GM12878 (cell line): ENCODE measurements at regions not wholly inside any gene's neighbourhood (a gene's known extent, or its start where the extent isn't known, plus 50 kb on each side); places are given as distances from the start of the nearest gene placed in this dataset.

Source experiments
- ATAC-seq: fragments of 200-7000 bp; cut with Tn5 transposase; 3 replicates; pipeline ENCODE4 v1.9.1; 2020; ENCODE audit warnings: mild to moderate bottlenecking, moderate library complexity
- BruUV-seq: library from RNA; stranded (reverse); fragments of 400-500 nt; replicated peaks from 2 replicates; lab custom pipeline; 2021; lab: Mats Ljungman, UMichigan
- CTCF ChIA-PET: fragments of 300-600 bp; sonication (Branson Sonifier 250); formaldehyde crosslinking; extraction: SDS; loops from one replicate; lab custom pipeline; 2021; ENCODE audit warnings: inconsistent platforms; lab: Yijun Ruan, JAX
- POLR2A ChIA-PET: fragments of 350-600 bp; formaldehyde crosslinking; extraction: SDS; loops from one replicate; lab custom pipeline; 2021; ENCODE audit warnings: inconsistent platforms; lab: Charles Lee
- RAD21 ChIA-PET: fragments of 300-600 bp; sonication (Branson Sonifier 250); formaldehyde crosslinking; loops from one replicate; lab custom pipeline; 2023; ENCODE audit warnings: antibody characterized with exemption; ENCODE audit not compliant: unreplicated experiment; lab: Charles Lee
- SMC1A ChIA-PET: fragments of 300-600 bp; sonication (Branson Sonifier 250); formaldehyde crosslinking; loops from one replicate; lab custom pipeline; 2023; ENCODE audit not compliant: unreplicated experiment, uncharacterized antibody; lab: Charles Lee
- DNase-seq: peaks from one replicate; pipeline ENCODE4 v3.0.0-alpha.2; 2011; ENCODE audit warnings: low read depth, low spot score
- FAIRE-seq: peaks from 3 replicates; lab custom pipeline; 2011; peaks lifted over from hg19 to GRCh38; lab: Jason Lieb, UNC
- H2AFZ ChIP-seq: 2 replicates; pipeline ENCODE4 v1.6.0; 2011; ENCODE audit warnings: low read depth, low read length, control low read depth; ENCODE audit not compliant: control insufficient read depth
- H3K27ac ChIP-seq: 2 replicates; pipeline ENCODE4 v1.5.1; 2011; ENCODE audit warnings: control low read depth; ENCODE audit not compliant: control insufficient read depth, insufficient read depth
- H3K27me3 ChIP-seq, 2 experiments: replicated peaks in 1 of 2; 2 replicates each; pipeline versions ENCODE4 v1.6.0 to v1.6.1; 2011; ENCODE audit warnings: low read length in 1 of 2; ENCODE audit not compliant: control insufficient read depth in 2 of 2, insufficient read depth in 2 of 2
- H3K36me3 ChIP-seq, 2 experiments: 2 replicates each; pipeline ENCODE4 v1.5.1; 2011; ENCODE audit warnings: low read length in 1 of 2; ENCODE audit not compliant: control insufficient read depth in 2 of 2, insufficient read depth in 2 of 2
- H3K4me1 ChIP-seq: 2 replicates; pipeline ENCODE4 v1.6.1; 2011; ENCODE audit warnings: mild to moderate bottlenecking, low read length, moderate library complexity, mixed read lengths; ENCODE audit not compliant: control insufficient read depth, insufficient read depth
- H3K4me2 ChIP-seq: 2 replicates; pipeline ENCODE4 v1.6.0; 2011; ENCODE audit warnings: control low read depth; ENCODE audit not compliant: control insufficient read depth, insufficient read depth
- H3K4me3 ChIP-seq: fragments of 200-600 bp; sonication (generic); 2 replicates; pipeline ENCODE4 v1.5.1; 2016
- H3K79me2 ChIP-seq: 2 replicates; pipeline ENCODE4 v1.6.0; 2011; ENCODE audit warnings: low read length; ENCODE audit not compliant: control insufficient read depth, insufficient read depth
- H3K9ac ChIP-seq: 2 replicates; pipeline ENCODE4 v1.8.0; 2011; ENCODE audit warnings: low read length, control low read depth, mixed read lengths; ENCODE audit not compliant: control insufficient read depth, insufficient read depth
- H3K9me3 ChIP-seq: replicated peaks from 3 replicates; pipeline ENCODE4 v1.5.1; 2011; ENCODE audit warnings: mild to moderate bottlenecking, low read length; ENCODE audit not compliant: control insufficient read depth, insufficient read depth
- H4K20me1 ChIP-seq: 2 replicates; pipeline ENCODE4 v1.6.0; 2011; ENCODE audit not compliant: control insufficient read depth, insufficient read depth
- CHD4 ChIP-seq: fragments of 200-600 bp; sonication (generic); IDR thresholded peaks from 2 replicates; pipeline ENCODE4 v1.6.1; 2016; ENCODE audit warnings: mild to moderate bottlenecking
- CTCF ChIP-seq, 3 experiments: IDR thresholded peaks in 2 of 3; conservative IDR thresholded peaks in 1 of 3; 2 replicates each; pipeline ENCODE4 v1.5.1; 2011; ENCODE audit warnings: low read depth in 3 of 3, low read length in 3 of 3, mild to moderate bottlenecking in 3 of 3, control low read depth in 2 of 3, moderate library complexity in 2 of 3, inconsistent platforms in 1 of 3, mixed read lengths in 1 of 3; ENCODE audit not compliant: control insufficient read depth in 2 of 3, insufficient read depth in 1 of 3; ENCODE audit errors: extremely low read depth in 1 of 3
- ETV6 ChIP-seq, 2 experiments: fragments of 450-650 bp in 1 of 2; IDR thresholded peaks in 1 of 2; conservative IDR thresholded peaks in 1 of 2; 2 replicates each; pipeline ENCODE4 v1.6.1; 2014; ENCODE audit warnings: antibody characterized with exemption in 1 of 2, borderline replicate concordance in 1 of 2, low read depth in 1 of 2, mild to moderate bottlenecking in 1 of 2, moderate library complexity in 1 of 2
- HDGF ChIP-seq: fragments of 450-650 bp; IDR thresholded peaks from 2 replicates; pipeline ENCODE4 v1.6.1; 2016; ENCODE audit warnings: antibody characterized with exemption
- IRF4 ChIP-seq: IDR thresholded peaks from 2 replicates; pipeline ENCODE4 v1.6.1; 2011; ENCODE audit warnings: low read depth, low read length
- MEF2A ChIP-seq: IDR thresholded peaks from 2 replicates; pipeline ENCODE4 v1.6.1; 2011; ENCODE audit warnings: low read depth, mild to moderate bottlenecking, low read length, moderate library complexity; ENCODE audit not compliant: insufficient read depth
- NFYA ChIP-seq: IDR thresholded peaks from 2 replicates; pipeline ENCODE4 v1.6.1; 2011; ENCODE audit warnings: low read depth, mild to moderate bottlenecking, low read length, improper control_type of control experiment, borderline replicate concordance
- NKRF ChIP-seq: fragments of 450-650 bp; conservative IDR thresholded peaks from 2 replicates; pipeline ENCODE4 v1.6.1; 2017; ENCODE audit warnings: mild to moderate bottlenecking, moderate library complexity
- NR2F1 ChIP-seq: fragments of 450-650 bp; conservative IDR thresholded peaks from 2 replicates; pipeline ENCODE4 v1.6.1; 2017; ENCODE audit warnings: mild to moderate bottlenecking
- REST ChIP-seq: IDR thresholded peaks from 2 replicates; pipeline ENCODE4 v1.6.1; 2012; ENCODE audit warnings: mild to moderate bottlenecking, low read depth, low read length
- SMC3 ChIP-seq: IDR thresholded peaks from 2 replicates; pipeline ENCODE4 v1.6.1; 2011; ENCODE audit warnings: low read length, improper control_type of control experiment, borderline replicate concordance
- SPI1 ChIP-seq: IDR thresholded peaks from 2 replicates; pipeline ENCODE4 v1.6.1; 2011; ENCODE audit warnings: low read depth, mild to moderate bottlenecking, low read length, moderate library complexity, borderline replicate concordance; ENCODE audit not compliant: insufficient read depth
- YBX1 ChIP-seq: fragments of 450-650 bp; IDR thresholded peaks from 2 replicates; pipeline ENCODE4 v1.6.1; 2016; ENCODE audit warnings: antibody characterized with exemption
- WGBS: methylation state at CpG from one replicate; pipeline ENCODE4 v1.1.6; 2016; ENCODE audit warnings: low lambda C conversion rate; ENCODE audit not compliant: insufficient replicate concordance, insufficient coverage; ENCODE audit errors: missing lambda C conversion rate; 5-methylcytosine and 5-hydroxymethylcytosine counted together
- in situ Hi-C: fragments of 300-500 bp; cut with MboI; formaldehyde crosslinking; loops from 9 replicates; pipeline ENCODE4 v1.14.3; 2018; ENCODE audit warnings: mixed read lengths
- intact Hi-C: fragments of 100-400 bp; cut with micrococcal nuclease; formaldehyde crosslinking; loops from one replicate; pipeline ENCODE4 v1.14.2; 2022; ENCODE audit not compliant: unreplicated experiment

- Histone ChIP-seq H3K4me2 (no peak overlapping the region), H3K4me3 (no peak overlapping the region), H3K79me2 (no peaks in the 10 kb centered on the region), H3K9me3 (no peaks in the 10 kb centered on the region), H3K27ac (no peak overlapping the region), H3K9ac (no peak overlapping the region), H4K20me1 (no peaks in the 10 kb centered on the region), H3K27me3 (peaks cover 0 to 2% of the 10 kb centered on the region in 2 experiments; a peak in 1 of 4 replicates), H3K4me1 (no peaks in the 10 kb centered on the region), H2AFZ (no peak overlapping the region), H3K36me3 (no peaks in the 10 kb centered on the region)
- TF ChIP-seq NFYA = no peak
- TF ChIP-seq CTCF (IDR thresholded peaks at IDR 0.05 in 2 of 3, conservative IDR thresholded peaks at IDR 0.05 in 1 of 3; ENCODE audit: control insufficient read depth in 2 of 3, extremely low read depth in 1 of 3, insufficient read depth in 1 of 3, low read depth in 3 of 3, low read length in 3 of 3) = no peak
- no peak for TF ChIP-seq SMC3
- no peak for TF ChIP-seq ETV6 (conservative IDR thresholded peaks at IDR 0.05 in 1 of 2, IDR thresholded peaks at IDR 0.05 in 1 of 2; ENCODE audit: borderline replicate concordance in 1 of 2, low read depth in 1 of 2)
- no peak for TF ChIP-seq SPI1
- TF ChIP-seq MEF2A = no peak
- no peak for TF ChIP-seq CHD4
- TF ChIP-seq REST = no peak
- no peak for TF ChIP-seq NKRF
- TF ChIP-seq HDGF = no peak
- no peak for TF ChIP-seq IRF4
- no peak for TF ChIP-seq YBX1
- no peak for TF ChIP-seq NR2F1
- ATAC-seq (no peak), FAIRE-seq (no peak), DNase-seq (no peak)
- 53% methylated on average over 4 of the region's 4 CpGs for WGBS
- ChIA-PET RAD21 (no interaction called here), POLR2A (no interaction called here), CTCF (no interaction called here), SMC1A (interaction anchor here (0.7 kb wide), 1 partner anchor 321 kb away, joined by 3 read pairs; no protein-coding TSS in a partner anchor)
- intact Hi-C loops (no loop called here), in situ Hi-C loops (no loop called here)
- no TSS peak for BruUV-seq
These were observed 442.8 kb upstream of the PODXL start for GRCh38 chr7:131999193-131999592.
